ENCODE measurements at regions not wholly inside any gene's neighbourhood (a gene's known extent, or its start where the extent isn't known, plus 50 kb on each side); places are given as distances from the start of the nearest gene placed in this dataset.
"Not testable (repeated sequence)": the region's sequence is repeated elsewhere in the genome, so short reads cannot be mapped to it uniquely, and the experiment has no call there.

DNA sequence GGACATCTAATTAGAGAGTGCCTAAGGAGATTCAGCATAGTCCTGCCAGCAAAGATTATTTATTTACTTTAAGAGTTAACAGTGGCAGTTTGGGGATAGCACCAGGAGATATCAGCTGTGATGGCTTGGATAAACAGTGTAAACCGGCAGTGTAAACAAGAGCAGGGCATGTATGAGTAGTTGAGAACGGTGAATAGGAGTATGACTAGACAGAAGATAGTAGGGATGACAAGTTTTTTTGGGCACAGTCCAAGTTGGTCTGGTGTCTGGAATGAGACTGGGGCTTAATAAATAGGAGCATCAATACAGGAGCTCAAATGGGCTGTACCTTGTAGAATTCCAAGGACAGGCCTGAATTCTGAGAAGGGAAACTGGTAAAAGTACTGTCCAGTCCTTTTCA is 123.0 kb upstream of the MDFIC2 start:
- not testable (repeated sequence) for H3K4me2 ChIP-seq (ENCODE audit: insufficient read depth, low read length, poor library complexity, severe bottlenecking); H3K9me3 ChIP-seq (replicated peaks in 1 of 2; ENCODE audit: control insufficient read depth in 2 of 2, insufficient read depth in 1 of 2, low read depth in 1 of 2, low read length in 2 of 2); H3K18ac ChIP-seq (ENCODE audit: low read length); H2BK15ac ChIP-seq (ENCODE audit: low read length); H4K8ac ChIP-seq (ENCODE audit: low read depth, low read length); H3K9ac ChIP-seq (ENCODE audit: low read depth, low read length, poor library complexity); H3K23ac ChIP-seq (ENCODE audit: low read depth, low read length, poor library complexity); H3K79me1 ChIP-seq (ENCODE audit: low read depth, low read length); H2BK120ac ChIP-seq (ENCODE audit: low read depth, low read length); H4K91ac ChIP-seq (ENCODE audit: low read depth, low read length, poor library complexity); H3K27ac ChIP-seq (replicated peaks; ENCODE audit: low read length); H3K4me1 ChIP-seq (ENCODE audit: control insufficient read depth in 2 of 2, insufficient read depth in 1 of 2, low read depth in 1 of 2, low read length in 2 of 2); H3K14ac ChIP-seq (ENCODE audit: low read length); H3K4me3 ChIP-seq (ENCODE audit: low read length in 2 of 2); H3K4ac ChIP-seq (ENCODE audit: low read length); H3K27me3 ChIP-seq (ENCODE audit: control insufficient read depth in 3 of 3, insufficient read depth in 3 of 3, low read depth in 1 of 3, low read length in 3 of 3); H3K36me3 ChIP-seq (replicated peaks in 1 of 2; ENCODE audit: control insufficient read depth in 2 of 2, insufficient read depth in 2 of 2, low read length in 2 of 2); H2BK12ac ChIP-seq (ENCODE audit: low read length); H2BK5ac ChIP-seq (ENCODE audit: low read length); H2AFZ ChIP-seq (ENCODE audit: low read length); H2AK5ac ChIP-seq (ENCODE audit: low read depth, low read length); DNase-seq (ENCODE audit: low spot score)
- WGBS, 2 donors (ENCODE audit: extremely low coverage in 2 of 2, insufficient read length in 2 of 2, insufficient replicate concordance in 1 of 2), result no CpG with 5 or more reads among the region's 2 CpGs

- Histone ChIP-seq H2AK5ac (ENCODE audit: low read depth, low read length) (no peak overlapping the region), H3K4ac (ENCODE audit: low read length) (no peak overlapping the region), H4K8ac (ENCODE audit: low read depth, low read length) (no peak overlapping the region), H3K4me2 (ENCODE audit: insufficient read depth, low read length, poor library complexity, severe bottlenecking) (no peak overlapping the region), H2AFZ (ENCODE audit: low read length) (no peak overlapping the region), H3K27ac (replicated peaks; ENCODE audit: low read length) (no peak overlapping the region), H3K4me1 (ENCODE audit: control insufficient read depth in 2 of 2, insufficient read depth in 1 of 2, low read depth in 1 of 2, low read length in 2 of 2) (no peaks in the 10 kb centered on the region), H3K36me3 (replicated peaks in 1 of 2; ENCODE audit: control insufficient read depth in 2 of 2, insufficient read depth in 2 of 2, low read length in 2 of 2) (no peaks in the 10 kb centered on the region), H2BK12ac (ENCODE audit: low read length) (no peak overlapping the region), H4K91ac (ENCODE audit: low read depth, low read length, poor library complexity) (no peak overlapping the region), H3K9ac (ENCODE audit: low read depth, low read length, poor library complexity) (no peak overlapping the region), H3K79me1 (ENCODE audit: low read depth, low read length) (no peaks in the 10 kb centered on the region), H3K27me3 (ENCODE audit: control insufficient read depth in 3 of 3, insufficient read depth in 3 of 3, low read depth in 1 of 3, low read length in 3 of 3) (no peaks in the 10 kb centered on the region), H3K14ac (ENCODE audit: low read length) (no peak overlapping the region), H3K18ac (ENCODE audit: low read length) (no peak overlapping the region), H2BK120ac (ENCODE audit: low read depth, low read length) (no peak overlapping the region), H3K4me3 (ENCODE audit: low read length in 2 of 2) (no peak overlapping the region), H3K9me3 (replicated peaks in 1 of 2; ENCODE audit: control insufficient read depth in 2 of 2, insufficient read depth in 1 of 2, low read depth in 1 of 2, low read length in 2 of 2) (no peaks in the 10 kb centered on the region), H3K23ac (ENCODE audit: low read depth, low read length, poor library complexity) (no peak overlapping the region), H2BK15ac (ENCODE audit: low read length) (no peak overlapping the region), H2BK5ac (ENCODE audit: low read length) (no peak overlapping the region)
- WGBS, 2 donors (ENCODE audit: extremely low coverage in 2 of 2, insufficient read length in 2 of 2, insufficient replicate concordance in 1 of 2), result no CpG with 5 or more reads among the region's 1 CpG
- DNase-seq (ENCODE audit: low spot score), result no peak
These were observed 120.7 kb upstream of the MDFIC2 start for GRCh38 chr3:70433091-70433490.

- Histone ChIP-seq H3K23ac (ENCODE audit: low read depth, low read length, poor library complexity) (no peak overlapping the region), H3K4ac (ENCODE audit: low read length) (no peak overlapping the region), H3K4me1 (ENCODE audit: control insufficient read depth in 2 of 2, insufficient read depth in 1 of 2, low read depth in 1 of 2, low read length in 2 of 2) (no peaks in the 10 kb centered on the region), H2BK120ac (ENCODE audit: low read depth, low read length) (no peak overlapping the region), H3K79me1 (ENCODE audit: low read depth, low read length) (no peaks in the 10 kb centered on the region), H2BK15ac (ENCODE audit: low read length) (no peak overlapping the region), H3K4me2 (ENCODE audit: insufficient read depth, low read length, poor library complexity, severe bottlenecking) (no peak overlapping the region), H4K91ac (ENCODE audit: low read depth, low read length, poor library complexity) (no peak overlapping the region), H3K9me3 (replicated peaks in 1 of 2; ENCODE audit: control insufficient read depth in 2 of 2, insufficient read depth in 1 of 2, low read depth in 1 of 2, low read length in 2 of 2) (no peaks in the 10 kb centered on the region), H3K9ac (ENCODE audit: low read depth, low read length, poor library complexity) (no peak overlapping the region), H3K27ac (replicated peaks; ENCODE audit: low read length) (no peak overlapping the region), H2AK5ac (ENCODE audit: low read depth, low read length) (no peak overlapping the region), H2BK12ac (ENCODE audit: low read length) (no peak overlapping the region), H3K36me3 (replicated peaks in 1 of 2; ENCODE audit: control insufficient read depth in 2 of 2, insufficient read depth in 2 of 2, low read length in 2 of 2) (no peaks in the 10 kb centered on the region), H2AFZ (ENCODE audit: low read length) (no peak overlapping the region), H4K8ac (ENCODE audit: low read depth, low read length) (no peak overlapping the region), H3K14ac (ENCODE audit: low read length) (no peak overlapping the region), H3K27me3 (ENCODE audit: control insufficient read depth in 3 of 3, insufficient read depth in 3 of 3, low read depth in 1 of 3, low read length in 3 of 3) (no peaks in the 10 kb centered on the region), H3K18ac (ENCODE audit: low read length) (no peak overlapping the region), H2BK5ac (ENCODE audit: low read length) (no peak overlapping the region), H3K4me3 (ENCODE audit: low read length in 2 of 2) (no peak overlapping the region)
- no peak for DNase-seq (ENCODE audit: low spot score)
- WGBS, 2 donors (ENCODE audit: extremely low coverage in 2 of 2, insufficient read length in 2 of 2, insufficient replicate concordance in 1 of 2), result no CpG with 5 or more reads among the region's 1 CpG
These were observed 119.5 kb upstream of the MDFIC2 start for GRCh38 chr3:70431911-70432310.

GRCh38 chr3:70426071-70426470 is 113.6 kb upstream of the MDFIC2 start:
- Histone ChIP-seq H3K4me3 (ENCODE audit: low read length in 2 of 2) (no peak overlapping the region), H2AFZ (ENCODE audit: low read length) (no peak overlapping the region), H2BK120ac (ENCODE audit: low read depth, low read length) (no peak overlapping the region), H3K27ac (replicated peaks; ENCODE audit: low read length) (no peak overlapping the region), H3K9ac (ENCODE audit: low read depth, low read length, poor library complexity) (no peak overlapping the region), H2BK5ac (ENCODE audit: low read length) (no peak overlapping the region), H3K14ac (ENCODE audit: low read length) (no peak overlapping the region), H2BK12ac (ENCODE audit: low read length) (no peak overlapping the region), H3K27me3 (ENCODE audit: control insufficient read depth in 3 of 3, insufficient read depth in 3 of 3, low read depth in 1 of 3, low read length in 3 of 3) (no peaks in the 10 kb centered on the region), H3K79me1 (ENCODE audit: low read depth, low read length) (no peaks in the 10 kb centered on the region), H3K4me2 (ENCODE audit: insufficient read depth, low read length, poor library complexity, severe bottlenecking) (no peak overlapping the region), H2BK15ac (ENCODE audit: low read length) (no peak overlapping the region), H3K18ac (ENCODE audit: low read length) (no peak overlapping the region), H3K4me1 (ENCODE audit: control insufficient read depth in 2 of 2, insufficient read depth in 1 of 2, low read depth in 1 of 2, low read length in 2 of 2) (no peaks in the 10 kb centered on the region), H4K8ac (ENCODE audit: low read depth, low read length) (no peak overlapping the region), H3K4ac (ENCODE audit: low read length) (no peak overlapping the region), H2AK5ac (ENCODE audit: low read depth, low read length) (no peak overlapping the region), H3K23ac (ENCODE audit: low read depth, low read length, poor library complexity) (no peak overlapping the region), H4K91ac (ENCODE audit: low read depth, low read length, poor library complexity) (no peak overlapping the region), H3K9me3 (replicated peaks in 1 of 2; ENCODE audit: control insufficient read depth in 2 of 2, insufficient read depth in 1 of 2, low read depth in 1 of 2, low read length in 2 of 2) (no peaks in the 10 kb centered on the region), H3K36me3 (replicated peaks in 1 of 2; ENCODE audit: control insufficient read depth in 2 of 2, insufficient read depth in 2 of 2, low read length in 2 of 2) (no peaks in the 10 kb centered on the region)
- no peak for DNase-seq (ENCODE audit: low spot score)
